ENCODE measurements at regions not wholly inside any gene's neighbourhood (a gene's known extent, or its start where the extent isn't known, plus 50 kb on each side); places are given as distances from the start of the nearest gene placed in this dataset.

GRCh38 chr12:47397664-47398281, 308.1 kb downstream of the RPAP3 start:
- H3K36me3 ChIP-seq = no peaks in the 10 kb centered on the region
- no peak for DNase-seq
- no peak overlapping the region for H3K4me3 ChIP-seq (ENCODE audit: low read depth, low read length)
- H3K9me3 ChIP-seq (ENCODE audit: severe bottlenecking) = no peaks in the 10 kb centered on the region
- peak; percentile 31 for TF ChIP-seq CTCF (IDR thresholded peaks at IDR 0.05; ENCODE audit: low read depth, low read length)
- H3K27me3 ChIP-seq (ENCODE audit: insufficient read depth, low read depth, severe bottlenecking) = peaks cover 10% of the 10 kb centered on the region
- H3K27ac ChIP-seq = no peak overlapping the region

- Histone ChIP-seq H3K27me3 (ENCODE audit: insufficient read depth, low read depth, severe bottlenecking) (peaks cover 6% of the 10 kb centered on the region), H3K4me3 (ENCODE audit: low read depth, low read length) (no peak overlapping the region), H3K36me3 (no peaks in the 10 kb centered on the region), H3K9me3 (ENCODE audit: severe bottlenecking) (no peaks in the 10 kb centered on the region), H3K27ac (no peak overlapping the region)
- no peak for DNase-seq
- TF ChIP-seq CTCF (IDR thresholded peaks at IDR 0.05; ENCODE audit: low read depth, low read length) = no peak
These were observed 308.7 kb downstream of the RPAP3 start for GRCh38 chr12:47396902-47397663.

- Histone ChIP-seq H3K27ac (no peak overlapping the region), H3K4me3 (ENCODE audit: low read depth, low read length) (no peak overlapping the region), H3K9me3 (ENCODE audit: severe bottlenecking) (no peaks in the 10 kb centered on the region), H3K27me3 (ENCODE audit: insufficient read depth, low read depth, severe bottlenecking) (peaks cover 9% of the 10 kb centered on the region), H3K36me3 (no peaks in the 10 kb centered on the region)
- no peak for DNase-seq
- TF ChIP-seq CTCF (IDR thresholded peaks at IDR 0.05; ENCODE audit: low read depth, low read length) = no peak
These were observed 311.8 kb downstream of the RPAP3 start for GRCh38 chr12:47394070-47394469.

GRCh38 chr12:47393403-47393790, 312.4 kb downstream of the RPAP3 start:
- H3K27ac ChIP-seq = no peak overlapping the region
- no peaks in the 10 kb centered on the region for H3K36me3 ChIP-seq
- no peak overlapping the region for H3K4me3 ChIP-seq (ENCODE audit: low read depth, low read length)
- TF ChIP-seq CTCF (IDR thresholded peaks at IDR 0.05; ENCODE audit: low read depth, low read length) = no peak
- DNase-seq = no peak
- H3K9me3 ChIP-seq (ENCODE audit: severe bottlenecking) = no peaks in the 10 kb centered on the region
- peaks cover 9% of the 10 kb centered on the region for H3K27me3 ChIP-seq (ENCODE audit: insufficient read depth, low read depth, severe bottlenecking)

GRCh38 chr12:47391566-47391965, 311.8 kb upstream of the AMIGO2 start:
- DNase-seq = no peak
- H3K27ac ChIP-seq = no peak overlapping the region
- no peak for TF ChIP-seq CTCF (IDR thresholded peaks at IDR 0.05; ENCODE audit: low read depth, low read length)
- H3K36me3 ChIP-seq = no peaks in the 10 kb centered on the region
- H3K4me3 ChIP-seq (ENCODE audit: low read depth, low read length) = no peak overlapping the region
- H3K27me3 ChIP-seq (ENCODE audit: insufficient read depth, low read depth, severe bottlenecking) = peaks cover 9% of the 10 kb centered on the region
- no peaks in the 10 kb centered on the region for H3K9me3 ChIP-seq (ENCODE audit: severe bottlenecking)

All from WERI-Rb-1 (cell line).